ENCODE measurements at regions not wholly inside any gene's neighbourhood (a gene's known extent, or its start where the extent isn't known, plus 50 kb on each side); places are given as distances from the start of the nearest gene placed in this dataset.

DNA sequence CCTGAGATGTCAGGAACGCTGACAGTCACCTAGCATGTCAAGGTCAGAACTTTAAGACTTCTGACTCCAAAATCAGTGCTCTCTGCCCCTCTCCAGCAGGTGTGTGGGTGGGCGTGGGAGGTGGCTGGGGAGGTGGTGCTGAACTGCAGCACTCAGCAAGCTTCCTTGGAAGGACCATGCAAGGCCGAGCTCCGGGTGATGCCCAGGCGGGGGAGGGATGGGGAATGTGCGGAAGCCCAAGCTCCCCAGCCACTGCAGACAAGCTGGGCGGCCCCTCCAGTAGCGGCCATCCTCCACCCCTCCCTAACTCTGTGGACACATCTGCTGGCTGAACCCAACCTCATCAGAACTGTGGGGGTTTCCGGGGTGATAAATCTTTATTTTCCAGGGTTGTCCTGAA is 296.6 kb downstream of the TLE3 start:
- ChIA-PET POLR2A (interaction anchor here (0.6 kb wide), 1 partner anchor 164 kb away, joined by 3 read pairs; no protein-coding TSS in a partner anchor), CTCF (ENCODE audit: unreplicated experiment) (no interaction called here)
- no peaks in the 10 kb centered on the region for H4K20me1 ChIP-seq (ENCODE audit: insufficient read depth, low read length)
- no peak overlapping the region for H3K27ac ChIP-seq (ENCODE audit: low read depth, low read length, poor library complexity, severe bottlenecking)
- no peak overlapping the region for H2AFZ ChIP-seq (ENCODE audit: low read length)
- H3K79me2 ChIP-seq (ENCODE audit: insufficient read depth, low read depth, low read length): no peaks in the 10 kb centered on the region
- no peak overlapping the region for H3K4me2 ChIP-seq (ENCODE audit: low read length)
- intact Hi-C loops (cut with micrococcal nuclease; ENCODE audit: unreplicated experiment): no loop called here
- H3K9me2 ChIP-seq (ENCODE audit: insufficient read depth, low read length): no peaks in the 10 kb centered on the region
- TF ChIP-seq EZH2phosphoT487 (IDR thresholded peaks at IDR 0.05; ENCODE audit: borderline replicate concordance, low read depth, low read length): no peak
- TF ChIP-seq, protein P1, sequence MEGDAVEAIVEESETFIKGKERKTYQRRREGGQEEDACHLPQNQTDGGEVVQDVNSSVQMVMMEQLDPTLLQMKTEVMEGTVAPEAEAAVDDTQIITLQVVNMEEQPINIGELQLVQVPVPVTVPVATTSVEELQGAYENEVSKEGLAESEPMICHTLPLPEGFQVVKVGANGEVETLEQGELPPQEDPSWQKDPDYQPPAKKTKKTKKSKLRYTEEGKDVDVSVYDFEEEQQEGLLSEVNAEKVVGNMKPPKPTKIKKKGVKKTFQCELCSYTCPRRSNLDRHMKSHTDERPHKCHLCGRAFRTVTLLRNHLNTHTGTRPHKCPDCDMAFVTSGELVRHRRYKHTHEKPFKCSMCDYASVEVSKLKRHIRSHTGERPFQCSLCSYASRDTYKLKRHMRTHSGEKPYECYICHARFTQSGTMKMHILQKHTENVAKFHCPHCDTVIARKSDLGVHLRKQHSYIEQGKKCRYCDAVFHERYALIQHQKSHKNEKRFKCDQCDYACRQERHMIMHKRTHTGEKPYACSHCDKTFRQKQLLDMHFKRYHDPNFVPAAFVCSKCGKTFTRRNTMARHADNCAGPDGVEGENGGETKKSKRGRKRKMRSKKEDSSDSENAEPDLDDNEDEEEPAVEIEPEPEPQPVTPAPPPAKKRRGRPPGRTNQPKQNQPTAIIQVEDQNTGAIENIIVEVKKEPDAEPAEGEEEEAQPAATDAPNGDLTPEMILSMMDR (conservative IDR thresholded peaks at IDR 0.05; ENCODE audit: low read length): no peak
- H3K9me3 ChIP-seq (ENCODE audit: low read length): no peaks in the 10 kb centered on the region
- no peak for DNase-seq (ENCODE audit: low spot score)
- no TSS peak for BruUV-seq (replicated peaks)
- H3K4me1 ChIP-seq (ENCODE audit: insufficient read depth, low read length, poor library complexity, severe bottlenecking): peaks cover 4% of the 10 kb centered on the region
- no peak overlapping the region for H3K4me3 ChIP-seq (ENCODE audit: low read depth, low read length, poor library complexity, severe bottlenecking)
- no peaks in the 10 kb centered on the region for H3K36me3 ChIP-seq (ENCODE audit: insufficient read depth, low read length)

DNA sequence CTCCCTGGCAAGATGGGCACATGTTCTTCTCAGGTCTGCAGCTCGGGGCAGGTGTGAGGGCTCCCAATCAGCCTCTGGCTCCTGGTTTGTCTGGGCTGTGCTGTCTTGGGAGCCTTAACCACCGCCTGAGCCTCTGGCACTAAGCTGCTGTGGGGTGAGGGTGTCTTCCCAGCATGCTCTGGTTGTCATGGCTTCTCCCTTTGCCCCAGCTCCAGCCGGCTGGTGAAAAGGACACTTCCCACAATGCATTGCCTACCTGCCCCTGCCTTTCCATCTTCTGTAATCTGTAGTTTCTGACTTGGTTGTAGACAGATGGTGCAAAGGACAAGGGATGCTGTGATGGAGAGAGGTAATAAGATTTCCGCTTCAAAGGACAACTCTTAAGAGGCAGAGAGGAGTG is 295.3 kb downstream of the TLE3 start:
- Histone ChIP-seq H3K27ac (ENCODE audit: low read depth, low read length, poor library complexity, severe bottlenecking) (no peak overlapping the region), H3K79me2 (ENCODE audit: insufficient read depth, low read depth, low read length) (no peaks in the 10 kb centered on the region), H3K36me3 (ENCODE audit: insufficient read depth, low read length) (no peaks in the 10 kb centered on the region), H4K20me1 (ENCODE audit: insufficient read depth, low read length) (no peaks in the 10 kb centered on the region), H2AFZ (ENCODE audit: low read length) (peak overlapping the region; percentile 25; the same call in 1 of the 2 replicates), H3K4me1 (ENCODE audit: insufficient read depth, low read length, poor library complexity, severe bottlenecking) (peaks cover 13% of the 10 kb centered on the region), H3K9me2 (ENCODE audit: insufficient read depth, low read length) (no peaks in the 10 kb centered on the region), H3K4me2 (ENCODE audit: low read length) (no peak overlapping the region), H3K4me3 (ENCODE audit: low read depth, low read length, poor library complexity, severe bottlenecking) (no peak overlapping the region), H3K9me3 (ENCODE audit: low read length) (no peaks in the 10 kb centered on the region)
- TF ChIP-seq EZH2phosphoT487 (IDR thresholded peaks at IDR 0.05; ENCODE audit: borderline replicate concordance, low read depth, low read length): no peak
- TF ChIP-seq, protein P1 (conservative IDR thresholded peaks at IDR 0.05; ENCODE audit: low read length): no peak
- BruUV-seq (replicated peaks): no TSS peak
- DNase-seq (ENCODE audit: low spot score): no peak
- CTCF ChIA-PET (ENCODE audit: unreplicated experiment): no interaction called here
- POLR2A ChIA-PET: no interaction called here
- intact Hi-C loops (cut with micrococcal nuclease; ENCODE audit: unreplicated experiment): no loop called here

DNA sequence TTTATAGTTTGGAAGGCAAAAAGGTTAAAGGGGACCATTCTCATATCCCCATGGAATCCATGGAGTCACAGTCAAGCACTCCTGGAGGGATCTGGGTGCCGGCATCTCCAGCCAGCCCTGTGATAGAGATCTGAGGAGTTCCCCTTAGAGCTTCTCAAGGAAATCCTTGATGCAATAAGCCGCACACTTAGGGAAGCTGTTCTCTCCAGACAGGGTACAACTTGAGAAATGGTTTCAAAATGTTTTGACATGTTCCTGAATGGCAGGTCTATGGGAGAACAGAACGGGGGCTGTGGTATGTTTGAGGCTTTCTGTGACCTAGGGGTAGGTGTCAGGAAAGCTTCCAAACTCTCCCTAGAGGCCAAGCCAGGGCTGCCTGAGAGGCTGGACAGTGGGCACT is 292.9 kb downstream of the TLE3 start:
- CTCF ChIA-PET (ENCODE audit: unreplicated experiment): no interaction called here
- TF ChIP-seq, protein P1 (conservative IDR thresholded peaks at IDR 0.05; ENCODE audit: low read length): no peak
- TF ChIP-seq EZH2phosphoT487 (IDR thresholded peaks at IDR 0.05; ENCODE audit: borderline replicate concordance, low read depth, low read length): no peak
- no TSS peak for BruUV-seq (replicated peaks)
- no peaks in the 10 kb centered on the region for H3K9me2 ChIP-seq (ENCODE audit: insufficient read depth, low read length)
- no peaks in the 10 kb centered on the region for H3K36me3 ChIP-seq (ENCODE audit: insufficient read depth, low read length)
- no peak for DNase-seq (ENCODE audit: low spot score)
- H3K4me2 ChIP-seq (ENCODE audit: low read length): no peak overlapping the region
- peaks cover 13% of the 10 kb centered on the region for H3K4me1 ChIP-seq (ENCODE audit: insufficient read depth, low read length, poor library complexity, severe bottlenecking)
- intact Hi-C loops (cut with micrococcal nuclease; ENCODE audit: unreplicated experiment): no loop called here
- POLR2A ChIA-PET: interaction anchor here (0.6 kb wide), 1 partner anchor 76 kb away, joined by 3 read pairs; no protein-coding TSS in a partner anchor
- no peaks in the 10 kb centered on the region for H4K20me1 ChIP-seq (ENCODE audit: insufficient read depth, low read length)
- H3K79me2 ChIP-seq (ENCODE audit: insufficient read depth, low read depth, low read length): no peaks in the 10 kb centered on the region
- no peak overlapping the region for H3K4me3 ChIP-seq (ENCODE audit: low read depth, low read length, poor library complexity, severe bottlenecking)
- H3K27ac ChIP-seq (ENCODE audit: low read depth, low read length, poor library complexity, severe bottlenecking): no peak overlapping the region
- no peak overlapping the region for H2AFZ ChIP-seq (ENCODE audit: low read length)
- H3K9me3 ChIP-seq (ENCODE audit: low read length): no peaks in the 10 kb centered on the region
